Mammary epithelial cell (primary cell): ENCODE measurements at regions not wholly inside any gene's neighbourhood (a gene's known extent, or its start where the extent isn't known, plus 50 kb on each side); places are given as distances from the start of the nearest gene placed in this dataset.

Source experiments
- EZH2 ChIP-seq: IDR thresholded peaks from 2 replicates; pipeline ENCODE4 v1.6.1; 2012; ENCODE audit warnings: low read length, inconsistent platforms, borderline replicate concordance
- TF ChIP-seq, protein P1 (sequence below), 2 donors: IDR thresholded peaks in 1 of 2; conservative IDR thresholded peaks in 1 of 2; 2 replicates each; pipeline ENCODE4 v1.5.1; 2011 to 2012; ENCODE audit warnings: inconsistent platforms in 2 of 2, low read length in 2 of 2, mild to moderate bottlenecking in 2 of 2, control low read depth in 1 of 2, low read depth in 1 of 2; ENCODE audit not compliant: insufficient read depth in 1 of 2; ENCODE audit errors: extremely low read depth in 1 of 2

GRCh38 chr6:11653028-11653583, 115.6 kb downstream of the TMEM170B start:
- TF ChIP-seq, protein P1, sequence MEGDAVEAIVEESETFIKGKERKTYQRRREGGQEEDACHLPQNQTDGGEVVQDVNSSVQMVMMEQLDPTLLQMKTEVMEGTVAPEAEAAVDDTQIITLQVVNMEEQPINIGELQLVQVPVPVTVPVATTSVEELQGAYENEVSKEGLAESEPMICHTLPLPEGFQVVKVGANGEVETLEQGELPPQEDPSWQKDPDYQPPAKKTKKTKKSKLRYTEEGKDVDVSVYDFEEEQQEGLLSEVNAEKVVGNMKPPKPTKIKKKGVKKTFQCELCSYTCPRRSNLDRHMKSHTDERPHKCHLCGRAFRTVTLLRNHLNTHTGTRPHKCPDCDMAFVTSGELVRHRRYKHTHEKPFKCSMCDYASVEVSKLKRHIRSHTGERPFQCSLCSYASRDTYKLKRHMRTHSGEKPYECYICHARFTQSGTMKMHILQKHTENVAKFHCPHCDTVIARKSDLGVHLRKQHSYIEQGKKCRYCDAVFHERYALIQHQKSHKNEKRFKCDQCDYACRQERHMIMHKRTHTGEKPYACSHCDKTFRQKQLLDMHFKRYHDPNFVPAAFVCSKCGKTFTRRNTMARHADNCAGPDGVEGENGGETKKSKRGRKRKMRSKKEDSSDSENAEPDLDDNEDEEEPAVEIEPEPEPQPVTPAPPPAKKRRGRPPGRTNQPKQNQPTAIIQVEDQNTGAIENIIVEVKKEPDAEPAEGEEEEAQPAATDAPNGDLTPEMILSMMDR (conservative IDR thresholded peaks at IDR 0.05 in 1 of 2, IDR thresholded peaks at IDR 0.05 in 1 of 2; ENCODE audit: extremely low read depth in 1 of 2, insufficient read depth in 1 of 2, low read depth in 1 of 2, low read length in 2 of 2) = no peak
- no peak for TF ChIP-seq EZH2
